ENCODE measurements at regions not wholly inside any gene's neighbourhood (a gene's known extent, or its start where the extent isn't known, plus 50 kb on each side); places are given as distances from the start of the nearest gene placed in this dataset.

DNA sequence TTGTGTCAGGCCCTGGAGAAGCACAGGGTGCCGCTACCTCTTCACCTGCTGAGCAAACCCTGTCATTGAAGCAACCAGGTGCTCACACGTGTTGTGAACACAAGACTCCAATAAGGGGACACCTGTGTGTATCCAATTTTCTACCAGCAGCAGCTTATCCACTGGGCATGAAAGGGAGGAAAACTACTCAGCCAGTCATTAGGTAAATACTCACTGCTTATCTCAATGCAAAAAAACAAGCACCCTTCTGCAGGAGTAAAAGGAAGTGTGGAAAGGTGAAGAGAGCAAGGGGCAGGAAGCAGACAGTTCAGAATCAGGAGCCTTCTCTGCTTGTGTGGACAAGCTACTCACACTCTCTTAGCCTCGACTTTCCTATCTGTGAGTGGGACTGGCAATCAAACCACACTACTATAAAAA, 148.9 kb downstream of the ETS2 start:
- H3K36me3 ChIP-seq (replicated peaks; ENCODE audit: insufficient read depth, low read length), result no peaks in the 10 kb centered on the region

DNA sequence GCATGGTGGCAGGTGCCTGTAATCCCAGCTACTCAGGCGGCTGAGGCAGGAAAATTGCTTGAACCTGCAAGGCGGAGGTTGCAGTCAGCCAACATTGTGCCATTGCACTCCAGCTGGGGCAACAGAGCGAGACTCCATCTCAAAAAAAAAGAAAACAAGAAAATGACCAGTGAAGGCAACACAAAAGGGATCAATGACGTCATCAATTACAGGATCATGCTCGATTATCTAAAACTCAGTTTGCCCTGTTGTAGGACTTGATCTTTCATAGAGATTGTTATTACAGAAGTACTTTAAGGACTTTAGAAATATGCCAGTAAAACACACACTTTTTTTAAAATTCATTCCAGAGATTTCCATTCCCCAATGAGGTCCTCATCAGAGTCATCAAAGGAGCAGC, 147.8 kb downstream of the ETS2 start:
- H4K20me1 ChIP-seq (ENCODE audit: insufficient read depth, low read length), result no peaks in the 10 kb centered on the region
- no peak overlapping the region for H3K4me2 ChIP-seq (ENCODE audit: low read depth, low read length)
- H3F3A ChIP-seq (ENCODE audit: insufficient read depth, low read length), result no peaks in the 10 kb centered on the region
- H3K27me3 ChIP-seq (replicated peaks; ENCODE audit: insufficient read depth, low read length), result no peaks in the 10 kb centered on the region
- H3K4me3 ChIP-seq (ENCODE audit: low read length), result no peak overlapping the region
- H2AFZ ChIP-seq (ENCODE audit: low read length), result no peak overlapping the region
- TF ChIP-seq EZH2 (optimal IDR thresholded peaks at IDR 0.05; ENCODE audit: low read depth, low read length) (no peak), EZH2phosphoT487 (IDR thresholded peaks at IDR 0.05; ENCODE audit: low read length) (no peak)
- TF ChIP-seq, protein P1, sequence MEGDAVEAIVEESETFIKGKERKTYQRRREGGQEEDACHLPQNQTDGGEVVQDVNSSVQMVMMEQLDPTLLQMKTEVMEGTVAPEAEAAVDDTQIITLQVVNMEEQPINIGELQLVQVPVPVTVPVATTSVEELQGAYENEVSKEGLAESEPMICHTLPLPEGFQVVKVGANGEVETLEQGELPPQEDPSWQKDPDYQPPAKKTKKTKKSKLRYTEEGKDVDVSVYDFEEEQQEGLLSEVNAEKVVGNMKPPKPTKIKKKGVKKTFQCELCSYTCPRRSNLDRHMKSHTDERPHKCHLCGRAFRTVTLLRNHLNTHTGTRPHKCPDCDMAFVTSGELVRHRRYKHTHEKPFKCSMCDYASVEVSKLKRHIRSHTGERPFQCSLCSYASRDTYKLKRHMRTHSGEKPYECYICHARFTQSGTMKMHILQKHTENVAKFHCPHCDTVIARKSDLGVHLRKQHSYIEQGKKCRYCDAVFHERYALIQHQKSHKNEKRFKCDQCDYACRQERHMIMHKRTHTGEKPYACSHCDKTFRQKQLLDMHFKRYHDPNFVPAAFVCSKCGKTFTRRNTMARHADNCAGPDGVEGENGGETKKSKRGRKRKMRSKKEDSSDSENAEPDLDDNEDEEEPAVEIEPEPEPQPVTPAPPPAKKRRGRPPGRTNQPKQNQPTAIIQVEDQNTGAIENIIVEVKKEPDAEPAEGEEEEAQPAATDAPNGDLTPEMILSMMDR (IDR thresholded peaks at IDR 0.05; ENCODE audit: low read length), result no peak
- H3K9me3 ChIP-seq (replicated peaks; ENCODE audit: insufficient read depth, low read length), result no peaks in the 10 kb centered on the region
- H3K27ac ChIP-seq (ENCODE audit: low read length), result no peak overlapping the region
- no peaks in the 10 kb centered on the region for H3K9me2 ChIP-seq (replicated peaks; ENCODE audit: insufficient read depth, low read length)
- no peak overlapping the region for H3K9ac ChIP-seq (ENCODE audit: low read length)
- no peaks in the 10 kb centered on the region for H3K36me3 ChIP-seq (replicated peaks; ENCODE audit: insufficient read depth, low read length)
- H3K79me2 ChIP-seq (ENCODE audit: low read length), result no peaks in the 10 kb centered on the region
- no peaks in the 10 kb centered on the region for H3K4me1 ChIP-seq (ENCODE audit: low read length)
- no peak for DNase-seq

More for the DNA sequence above, 148.9 kb downstream of the ETS2 start:
- Histone ChIP-seq H3K9ac (ENCODE audit: low read length) (no peak overlapping the region), H3K4me2 (ENCODE audit: low read depth, low read length) (no peak overlapping the region), H3K79me2 (ENCODE audit: low read length) (no peaks in the 10 kb centered on the region), H3K9me3 (replicated peaks; ENCODE audit: insufficient read depth, low read length) (no peaks in the 10 kb centered on the region), H3K4me1 (ENCODE audit: low read length) (no peaks in the 10 kb centered on the region), H2AFZ (ENCODE audit: low read length) (no peak overlapping the region), H3K27ac (ENCODE audit: low read length) (no peak overlapping the region), H3K27me3 (replicated peaks; ENCODE audit: insufficient read depth, low read length) (no peaks in the 10 kb centered on the region), H3K4me3 (ENCODE audit: low read length) (no peak overlapping the region), H4K20me1 (ENCODE audit: insufficient read depth, low read length) (no peaks in the 10 kb centered on the region), H3F3A (ENCODE audit: insufficient read depth, low read length) (no peaks in the 10 kb centered on the region), H3K9me2 (replicated peaks; ENCODE audit: insufficient read depth, low read length) (no peaks in the 10 kb centered on the region)
- TF ChIP-seq EZH2phosphoT487 (IDR thresholded peaks at IDR 0.05; ENCODE audit: low read length), result no peak
- TF ChIP-seq EZH2 (optimal IDR thresholded peaks at IDR 0.05; ENCODE audit: low read depth, low read length), result no peak
- TF ChIP-seq, protein P1 (IDR thresholded peaks at IDR 0.05; ENCODE audit: low read length), result no peak
- DNase-seq, result no peak

DNA sequence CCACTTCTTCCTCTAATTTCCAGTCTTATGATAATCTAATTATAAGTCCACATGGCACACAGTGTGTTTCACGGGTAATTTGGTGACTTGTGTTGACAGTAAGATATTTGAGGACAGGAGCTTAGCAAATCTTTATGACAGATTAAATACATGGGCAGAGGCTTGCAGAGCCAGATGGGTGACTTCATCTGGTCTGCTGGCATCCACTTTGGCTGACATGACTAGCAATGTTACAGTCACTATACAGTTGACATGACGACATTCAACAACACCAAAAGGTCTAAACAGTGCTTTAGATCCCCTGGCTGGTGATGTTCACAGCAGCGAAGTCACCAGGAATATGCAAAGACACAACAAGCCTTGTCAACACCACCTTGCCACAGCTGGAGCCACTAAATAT, 147.2 kb downstream of the ETS2 start:
- Histone ChIP-seq H3K4me2 (ENCODE audit: low read depth, low read length) (no peak overlapping the region), H3K9me3 (replicated peaks; ENCODE audit: insufficient read depth, low read length) (no peaks in the 10 kb centered on the region), H3F3A (ENCODE audit: insufficient read depth, low read length) (no peaks in the 10 kb centered on the region), H3K4me1 (ENCODE audit: low read length) (no peaks in the 10 kb centered on the region), H3K9ac (ENCODE audit: low read length) (no peak overlapping the region), H4K20me1 (ENCODE audit: insufficient read depth, low read length) (no peaks in the 10 kb centered on the region), H2AFZ (ENCODE audit: low read length) (no peak overlapping the region), H3K27me3 (replicated peaks; ENCODE audit: insufficient read depth, low read length) (no peaks in the 10 kb centered on the region), H3K27ac (ENCODE audit: low read length) (no peak overlapping the region), H3K79me2 (ENCODE audit: low read length) (no peaks in the 10 kb centered on the region), H3K4me3 (ENCODE audit: low read length) (no peak overlapping the region), H3K36me3 (replicated peaks; ENCODE audit: insufficient read depth, low read length) (no peaks in the 10 kb centered on the region), H3K9me2 (replicated peaks; ENCODE audit: insufficient read depth, low read length) (no peaks in the 10 kb centered on the region)
- TF ChIP-seq EZH2 (optimal IDR thresholded peaks at IDR 0.05; ENCODE audit: low read depth, low read length) (no peak), EZH2phosphoT487 (IDR thresholded peaks at IDR 0.05; ENCODE audit: low read length) (no peak)
- TF ChIP-seq, protein P1 (IDR thresholded peaks at IDR 0.05; ENCODE audit: low read length), result no peak
- DNase-seq, result no peak

Measured in MM.1S (cell line).